MM.1S (cell line): ENCODE measurements at regions not wholly inside any gene's neighbourhood (a gene's known extent, or its start where the extent isn't known, plus 50 kb on each side); places are given as distances from the start of the nearest gene placed in this dataset.

ENCODE experiments used
- CTCF ChIP-seq: fragments of 300-600 bp; sonication (generic); IDR thresholded peaks from 2 replicates; pipeline ENCODE4 v1.5.1; 2016; ENCODE audit warnings: antibody characterized with exemption, low read length, mixed read lengths
- EZH2 ChIP-seq: fragments of 300-600 bp; sonication (generic); optimal IDR thresholded peaks from 2 replicates; pipeline ENCODE3; 2017; ENCODE audit warnings: low read depth, mild to moderate bottlenecking, antibody characterized with exemption, low read length, mixed read lengths
- EZH2phosphoT487 ChIP-seq: fragments of 300-600 bp; sonication (generic); IDR thresholded peaks from 2 replicates; pipeline ENCODE4 v1.6.1; 2018; ENCODE audit warnings: antibody characterized with exemption, low read length

DNA sequence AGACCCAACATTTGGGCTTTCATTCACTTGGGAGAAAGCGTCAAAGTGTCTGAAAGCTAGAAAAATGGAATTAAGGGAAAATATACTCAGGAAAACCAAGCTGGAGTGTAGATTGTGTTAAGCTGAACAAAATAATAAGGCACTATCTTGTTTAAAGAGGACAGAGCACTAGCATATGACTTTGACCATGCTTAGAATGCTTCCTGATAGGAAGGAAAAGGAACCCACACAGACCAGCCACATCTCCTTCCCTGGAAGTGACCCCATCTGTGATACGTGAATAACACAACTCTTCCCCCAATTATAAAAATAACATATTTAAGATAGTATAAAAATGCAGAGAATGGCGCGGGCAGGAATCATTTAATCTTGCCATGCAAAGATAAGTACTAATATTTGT lies 94.7 kb upstream of the BCL2L14 start:
- TF ChIP-seq CTCF (no peak), EZH2phosphoT487 (no peak), EZH2 (no peak)
